CD14-positive monocyte (primary cell): ENCODE measurements at regions not wholly inside any gene's neighbourhood (a gene's known extent, or its start where the extent isn't known, plus 50 kb on each side); places are given as distances from the start of the nearest gene placed in this dataset.

Experiments used
- DNase-seq, 3 donors: peaks; one replicate each; pipeline ENCODE4 v3.0.0-alpha.2; 2011 to 2022
- H2AFZ ChIP-seq: 2 replicates; pipeline ENCODE4 v1.6.0; 2012; ENCODE audit warnings: mild to moderate bottlenecking, low read depth, low read length, inconsistent platforms; ENCODE audit not compliant: insufficient read depth, poor library complexity, severe bottlenecking
- H3K27ac ChIP-seq, 2 donors: 1 replicate in 1 of 2; 2 replicates in 1 of 2; pipeline ENCODE4 v1.5.1; 2012 to 2013; ENCODE audit warnings: low read length in 2 of 2, control low read depth in 1 of 2, inconsistent platforms in 1 of 2, low read depth in 1 of 2, mild to moderate bottlenecking in 1 of 2
- H3K27me3 ChIP-seq, 2 donors: one replicate each; pipeline versions ENCODE4 v1.6.0 to v1.6.1; 2011 to 2013; ENCODE audit warnings: low read length in 2 of 2; ENCODE audit not compliant: control insufficient read depth in 2 of 2, insufficient read depth in 2 of 2
- H3K36me3 ChIP-seq, 2 donors: replicated peaks in 1 of 2; 1 replicate in 1 of 2; 2 replicates in 1 of 2; pipeline versions ENCODE4 v1.5.1 to v1.6.1; 2012 to 2013; ENCODE audit warnings: low read length in 2 of 2, control low read depth in 1 of 2, inconsistent platforms in 1 of 2, mild to moderate bottlenecking in 1 of 2; ENCODE audit not compliant: insufficient read depth in 2 of 2, control insufficient read depth in 1 of 2
- H3K4me1 ChIP-seq, 2 donors: 1 replicate in 1 of 2; 2 replicates in 1 of 2; pipeline versions ENCODE4 v1.5.1 to v1.6.1; 2012 to 2013; ENCODE audit warnings: low read length in 2 of 2, control low read depth in 1 of 2, inconsistent platforms in 1 of 2, mild to moderate bottlenecking in 1 of 2, moderate library complexity in 1 of 2; ENCODE audit not compliant: insufficient read depth in 2 of 2, control insufficient read depth in 1 of 2
- H3K4me2 ChIP-seq: replicated peaks from 2 replicates; pipeline ENCODE3; 2012; ENCODE audit warnings: low read length, moderate library complexity, mild to moderate bottlenecking; ENCODE audit not compliant: poor library complexity, severe bottlenecking; ENCODE audit errors: extremely low read depth
- H3K4me3 ChIP-seq, 3 experiments: fragments of 200-600 bp in 1 of 3; sonication (generic) in 1 of 3; replicated peaks in 1 of 3; 1 replicate in 2 of 3; 2 replicates in 1 of 3; pipeline ENCODE4 v1.5.1; 2011 to 2013; ENCODE audit warnings: low read length in 3 of 3, mild to moderate bottlenecking in 3 of 3, control low read depth in 2 of 3, low read depth in 2 of 3, inconsistent platforms in 1 of 3, moderate library complexity in 1 of 3
- H3K79me2 ChIP-seq: 2 replicates; pipeline ENCODE4 v1.6.0; 2012; ENCODE audit warnings: mild to moderate bottlenecking, control low read depth, inconsistent platforms, low read length, moderate library complexity; ENCODE audit not compliant: insufficient read depth
- H3K9ac ChIP-seq: 2 replicates; pipeline ENCODE4 v1.6.0; 2017; ENCODE audit warnings: low read length, mild to moderate bottlenecking; ENCODE audit not compliant: insufficient read depth, poor library complexity, severe bottlenecking
- H3K9me3 ChIP-seq, 2 donors: replicated peaks in 1 of 2; 1 replicate in 1 of 2; 2 replicates in 1 of 2; pipeline versions ENCODE4 v1.5.1 to v1.6.1; 2012 to 2013; ENCODE audit warnings: low read length in 2 of 2, control low read depth in 1 of 2; ENCODE audit not compliant: control insufficient read depth in 1 of 2, insufficient read depth in 1 of 2
- H4K20me1 ChIP-seq: 2 replicates; pipeline ENCODE4 v1.6.0; 2012; ENCODE audit warnings: mild to moderate bottlenecking, low read length, control low read depth, moderate library complexity; ENCODE audit not compliant: insufficient read depth
- H3K27ac Mint-ChIP-seq, 7 donors: one replicate each; pipeline ENCODE4 v1.8.0; 2020; ENCODE audit warnings: mild to moderate bottlenecking in 7 of 7, mixed read lengths in 7 of 7, moderate library complexity in 6 of 7, inconsistent platforms in 2 of 7
- H3K27me3 Mint-ChIP-seq, 3 donors: one replicate each; pipeline ENCODE4 v1.8.0; 2021 to 2022; ENCODE audit warnings: low read depth in 3 of 3, mild to moderate bottlenecking in 3 of 3, mixed read lengths in 3 of 3, moderate library complexity in 3 of 3, inconsistent platforms in 1 of 3
- H3K36me3 Mint-ChIP-seq, 2 donors: one replicate each; pipeline ENCODE4 v1.8.0; 2020; ENCODE audit warnings: mixed read lengths in 2 of 2, inconsistent platforms in 1 of 2, mild to moderate bottlenecking in 1 of 2
- H3K4me1 Mint-ChIP-seq: one replicate; pipeline ENCODE4 v1.8.0; 2020; ENCODE audit warnings: mild to moderate bottlenecking, mixed read lengths
- H3K4me3 Mint-ChIP-seq, 2 donors: one replicate each; pipeline ENCODE4 v1.8.0; 2020; ENCODE audit warnings: mild to moderate bottlenecking in 2 of 2, mixed read lengths in 2 of 2, moderate library complexity in 1 of 2
- H3K9me3 Mint-ChIP-seq, 7 donors: one replicate each; pipeline ENCODE4 v1.8.0; 2020 to 2022; ENCODE audit warnings: mixed read lengths in 7 of 7, mild to moderate bottlenecking in 6 of 7, moderate library complexity in 6 of 7, inconsistent platforms in 2 of 7
- WGBS: methylation state at CpG from one replicate; pipeline ENCODE4 v1.1.5; 2013; ENCODE audit warnings: missing lambda C conversion rate; ENCODE audit not compliant: insufficient coverage; 5-methylcytosine and 5-hydroxymethylcytosine counted together
- intact Hi-C, 2 donors: fragments of 100-400 bp; cut with micrococcal nuclease; formaldehyde crosslinking; loops; one replicate each; pipeline versions ENCODE4 v1.15.0 to v1.15.1; 2023
- TF ChIP-seq, protein P1 (sequence below): fragments of 200-600 bp; IDR thresholded peaks from one replicate; pipeline ENCODE4 v1.8.0; 2022; ENCODE audit warnings: antibody characterized with exemption, mild to moderate bottlenecking

DNA sequence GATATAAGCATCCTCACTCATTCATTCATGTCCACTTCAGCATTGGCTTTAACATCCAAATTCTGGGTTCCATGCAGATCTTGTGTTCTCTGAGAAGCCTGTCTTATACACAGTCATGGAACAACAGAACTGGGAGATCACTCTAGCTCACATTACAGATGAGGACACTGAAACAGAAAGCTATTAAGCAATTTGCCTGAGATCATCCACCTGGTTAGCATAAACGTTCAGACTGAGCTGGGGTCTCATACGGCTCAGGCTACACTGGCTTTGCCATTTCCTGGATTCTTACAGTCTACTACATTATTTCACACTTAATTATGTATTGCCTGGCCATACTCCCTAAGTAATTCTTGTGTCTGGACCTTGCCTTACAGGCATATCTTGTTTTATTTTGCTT is 169.4 kb upstream of the FANCL start:
- Histone ChIP-seq H3K4me3 (no peak overlapping the region), H3K9me3 (no peaks in the 10 kb centered on the region), H3K9ac (no peak overlapping the region), H3K27ac (no peak overlapping the region), H3K4me1 (no peaks in the 10 kb centered on the region), H2AFZ (no peak overlapping the region), H3K4me2 (no peak overlapping the region), H3K27me3 (no peaks in the 10 kb centered on the region), H4K20me1 (no peaks in the 10 kb centered on the region), H3K79me2 (no peaks in the 10 kb centered on the region), H3K36me3 (no peaks in the 10 kb centered on the region)
- no peak for DNase-seq
- WGBS, result 88% methylated on average over 2 of the region's 2 CpGs
- H3K4me3 Mint-ChIP-seq, result no peak overlapping the region
- TF ChIP-seq, protein P1, sequence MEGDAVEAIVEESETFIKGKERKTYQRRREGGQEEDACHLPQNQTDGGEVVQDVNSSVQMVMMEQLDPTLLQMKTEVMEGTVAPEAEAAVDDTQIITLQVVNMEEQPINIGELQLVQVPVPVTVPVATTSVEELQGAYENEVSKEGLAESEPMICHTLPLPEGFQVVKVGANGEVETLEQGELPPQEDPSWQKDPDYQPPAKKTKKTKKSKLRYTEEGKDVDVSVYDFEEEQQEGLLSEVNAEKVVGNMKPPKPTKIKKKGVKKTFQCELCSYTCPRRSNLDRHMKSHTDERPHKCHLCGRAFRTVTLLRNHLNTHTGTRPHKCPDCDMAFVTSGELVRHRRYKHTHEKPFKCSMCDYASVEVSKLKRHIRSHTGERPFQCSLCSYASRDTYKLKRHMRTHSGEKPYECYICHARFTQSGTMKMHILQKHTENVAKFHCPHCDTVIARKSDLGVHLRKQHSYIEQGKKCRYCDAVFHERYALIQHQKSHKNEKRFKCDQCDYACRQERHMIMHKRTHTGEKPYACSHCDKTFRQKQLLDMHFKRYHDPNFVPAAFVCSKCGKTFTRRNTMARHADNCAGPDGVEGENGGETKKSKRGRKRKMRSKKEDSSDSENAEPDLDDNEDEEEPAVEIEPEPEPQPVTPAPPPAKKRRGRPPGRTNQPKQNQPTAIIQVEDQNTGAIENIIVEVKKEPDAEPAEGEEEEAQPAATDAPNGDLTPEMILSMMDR, result no peak
- H3K4me1 Mint-ChIP-seq, result no peaks in the 10 kb centered on the region
- peaks cover 0 to 5% (median 0%) of the 10 kb centered on the region in 7 donors for H3K9me3 Mint-ChIP-seq
- H3K27ac Mint-ChIP-seq, result no peak overlapping the region
- H3K36me3 Mint-ChIP-seq, result no peaks in the 10 kb centered on the region
- H3K27me3 Mint-ChIP-seq, result peaks cover 0 to 1% (median 1%) of the 10 kb centered on the region in 3 donors
- intact Hi-C loops, result no loop called here

DNA sequence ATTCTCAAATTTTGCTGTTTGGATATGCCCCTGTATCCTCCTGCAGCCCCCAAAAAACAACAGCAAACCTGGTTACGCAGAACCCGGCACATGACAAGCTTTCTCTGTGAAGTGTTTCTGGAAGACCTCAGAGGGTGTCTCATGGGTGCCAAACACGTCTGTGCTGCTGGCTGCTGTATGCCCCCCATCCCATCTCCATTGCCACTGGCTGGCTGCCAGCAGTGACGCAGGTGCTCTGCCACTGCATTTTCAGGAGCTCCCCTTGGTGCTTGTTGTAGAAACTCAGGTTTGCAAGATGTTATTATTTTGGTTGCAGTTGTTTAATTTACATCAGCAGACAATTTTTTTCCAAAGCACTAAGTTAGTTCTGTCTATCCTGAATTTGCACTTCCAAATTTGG is 166.4 kb upstream of the FANCL start:
- H3K36me3 Mint-ChIP-seq, result no peaks in the 10 kb centered on the region
- no peaks in the 10 kb centered on the region for H3K4me1 Mint-ChIP-seq
- DNase-seq, result no peak
- peaks cover 0 to 5% (median 0%) of the 10 kb centered on the region in 7 donors for H3K9me3 Mint-ChIP-seq
- no peak overlapping the region for H3K4me3 ChIP-seq
- H3K4me1 ChIP-seq, result no peaks in the 10 kb centered on the region
- no peaks in the 10 kb centered on the region for H3K9me3 ChIP-seq
- peaks cover 0 to 1% (median 0%) of the 10 kb centered on the region in 3 donors for H3K27me3 Mint-ChIP-seq
- H3K4me3 Mint-ChIP-seq, result no peak overlapping the region
- WGBS, result 90% methylated on average over 3 of the region's 4 CpGs
- no peaks in the 10 kb centered on the region for H3K36me3 ChIP-seq
- H3K9ac ChIP-seq, result no peak overlapping the region
- H2AFZ ChIP-seq, result no peak overlapping the region
- H3K4me2 ChIP-seq, result no peak overlapping the region
- H3K27me3 ChIP-seq, result peaks cover 0 to 2% of the 10 kb centered on the region in 2 donors
- H3K27ac Mint-ChIP-seq, result peak overlapping the region in 1 of 7 donors; percentile 55
- TF ChIP-seq, protein P1, result no peak
- H3K79me2 ChIP-seq, result no peaks in the 10 kb centered on the region
- H4K20me1 ChIP-seq, result no peaks in the 10 kb centered on the region
- no peak overlapping the region for H3K27ac ChIP-seq
- intact Hi-C loops, result no loop called here
